SU-DHL-6 (cell line): ENCODE measurements at regions not wholly inside any gene's neighbourhood (a gene's known extent, or its start where the extent isn't known, plus 50 kb on each side); places are given as distances from the start of the nearest gene placed in this dataset.

Experiments
- CTCF ChIP-seq: fragments of 200-600 bp; sonication (generic); IDR thresholded peaks from one replicate; pipeline ENCODE4 v1.5.1; 2017; ENCODE audit warnings: antibody characterized with exemption, mild to moderate bottlenecking, low read length, moderate library complexity; ENCODE audit not compliant: insufficient read depth, poor library complexity, severe bottlenecking
- EZH2phosphoT487 ChIP-seq: fragments of 200-600 bp; sonication (generic), shearing (Covaris generic); conservative IDR thresholded peaks from 2 replicates; pipeline ENCODE4 v1.6.1; 2018; ENCODE audit warnings: mild to moderate bottlenecking, antibody characterized with exemption, low read length, moderate library complexity, mixed read lengths

DNA sequence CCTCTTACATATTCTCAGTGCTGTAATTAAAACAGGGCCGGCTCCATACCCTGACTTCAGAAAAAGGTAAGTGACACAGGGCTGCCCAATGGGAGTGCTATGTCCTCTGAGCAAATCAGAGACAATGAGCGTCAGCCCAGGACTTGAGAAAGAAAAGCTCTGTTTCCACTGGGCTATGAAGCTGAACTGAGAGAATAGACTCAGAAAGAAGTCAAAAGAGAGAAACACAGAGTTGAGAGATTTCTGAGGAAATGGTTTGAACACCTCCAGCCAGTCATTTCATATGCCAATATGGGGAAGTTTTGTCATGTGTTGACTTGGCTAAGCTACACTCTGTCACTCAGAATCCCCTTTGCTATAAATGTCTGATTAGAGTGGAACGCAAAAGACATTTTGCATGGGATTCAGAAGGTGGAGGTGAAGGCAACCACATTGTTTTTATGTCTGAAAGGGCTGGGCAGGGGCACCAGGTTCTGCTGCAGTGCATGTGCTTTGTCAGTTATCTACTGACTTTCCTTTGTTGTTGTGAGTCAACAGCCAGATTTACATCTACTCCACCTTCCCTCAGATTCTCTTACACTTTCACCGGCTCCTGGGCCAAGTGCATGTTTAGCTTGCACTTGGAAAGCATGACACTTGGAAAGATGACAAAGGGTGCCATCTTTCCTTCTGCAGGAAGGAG, 313.3 kb downstream of the DUSP6 start:
- TF ChIP-seq CTCF (no peak), EZH2phosphoT487 (no peak)
